Vagina (tissue), 2 donors: ENCODE measurements at regions not wholly inside any gene's neighbourhood (a gene's known extent, or its start where the extent isn't known, plus 50 kb on each side); places are given as distances from the start of the nearest gene placed in this dataset.

ENCODE experiments used
- DNase-seq, 2 donors: peaks; one replicate each; pipeline ENCODE4 v3.0.0-alpha.2; 2017; ENCODE audit errors: extremely low spot score in 2 of 2
- H3K27ac ChIP-seq: fragments of 200-600 bp; sonication (generic); one replicate; pipeline ENCODE4 v1.5.1; 2019
- H3K27me3 ChIP-seq: fragments of 200-600 bp; sonication (generic); one replicate; pipeline ENCODE4 v1.5.1; 2019
- H3K36me3 ChIP-seq, 2 donors: fragments of 200-600 bp; sonication (generic); one replicate each; pipeline ENCODE4 v1.5.1; 2017 to 2019
- H3K4me1 ChIP-seq: fragments of 200-600 bp; sonication (generic); one replicate; pipeline ENCODE4 v1.5.1; 2019
- H3K4me3 ChIP-seq, 2 donors: fragments of 200-600 bp; sonication (generic); 1 replicate in 1 of 2; 2 replicates in 1 of 2; pipeline ENCODE4 v1.5.1; 2016 to 2019
- H3K9me3 ChIP-seq: fragments of 200-600 bp; sonication (generic); one replicate; pipeline ENCODE4 v1.5.1; 2019
- POLR2A ChIP-seq, 2 donors: fragments of 450-650 bp; IDR thresholded peaks; one replicate each; pipeline ENCODE4 v1.6.1; 2017; ENCODE audit warnings: antibody characterized with exemption in 2 of 2, mild to moderate bottlenecking in 2 of 2, moderate library complexity in 2 of 2
- POLR2AphosphoS5 ChIP-seq, 2 donors: sonication (generic); formaldehyde crosslinking; IDR thresholded peaks; one replicate each; pipeline ENCODE4 v1.9.0; 2017; ENCODE audit warnings: antibody characterized with exemption in 2 of 2, mild to moderate bottlenecking in 2 of 2, low read depth in 1 of 2; ENCODE audit not compliant: insufficient read depth in 1 of 2
- intact Hi-C: fragments of 100-400 bp; cut with DNase I; formaldehyde crosslinking; loops from one replicate; pipeline ENCODE4 v1.15.1; 2023
- TF ChIP-seq, protein P1 (sequence below), 3 experiments: fragments of 450-650 bp in 2 of 3; fragments of 200-600 bp in 1 of 3; sonication (generic) in 1 of 3; IDR thresholded peaks; one replicate each; pipeline ENCODE4 v1.5.1; 2017 to 2019; ENCODE audit warnings: antibody characterized with exemption in 3 of 3, mild to moderate bottlenecking in 2 of 3, moderate library complexity in 2 of 3

DNA sequence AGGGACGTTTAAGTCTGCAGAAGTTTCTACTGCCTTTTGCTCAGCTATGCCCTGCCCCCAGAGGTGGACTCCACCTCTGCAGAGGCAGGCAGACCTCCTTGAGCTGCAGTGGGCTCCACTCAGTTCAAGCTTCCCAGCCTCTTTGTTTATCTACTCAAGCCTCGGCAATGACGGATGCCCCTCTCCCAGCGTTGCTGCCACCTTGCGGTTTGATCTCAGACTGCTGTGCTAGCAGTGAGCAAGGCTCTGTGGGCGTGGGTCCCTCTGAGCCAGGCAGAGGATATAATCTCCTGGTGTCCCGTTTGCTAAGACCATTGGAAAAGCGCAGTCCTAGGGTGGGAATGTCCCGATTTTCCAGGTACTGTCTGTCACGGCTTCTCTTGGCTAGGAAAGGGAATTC, 2188.5 kb upstream of the WWC1 start:
- H3K27me3 ChIP-seq, result no peaks in the 10 kb centered on the region
- TF ChIP-seq, protein P1, sequence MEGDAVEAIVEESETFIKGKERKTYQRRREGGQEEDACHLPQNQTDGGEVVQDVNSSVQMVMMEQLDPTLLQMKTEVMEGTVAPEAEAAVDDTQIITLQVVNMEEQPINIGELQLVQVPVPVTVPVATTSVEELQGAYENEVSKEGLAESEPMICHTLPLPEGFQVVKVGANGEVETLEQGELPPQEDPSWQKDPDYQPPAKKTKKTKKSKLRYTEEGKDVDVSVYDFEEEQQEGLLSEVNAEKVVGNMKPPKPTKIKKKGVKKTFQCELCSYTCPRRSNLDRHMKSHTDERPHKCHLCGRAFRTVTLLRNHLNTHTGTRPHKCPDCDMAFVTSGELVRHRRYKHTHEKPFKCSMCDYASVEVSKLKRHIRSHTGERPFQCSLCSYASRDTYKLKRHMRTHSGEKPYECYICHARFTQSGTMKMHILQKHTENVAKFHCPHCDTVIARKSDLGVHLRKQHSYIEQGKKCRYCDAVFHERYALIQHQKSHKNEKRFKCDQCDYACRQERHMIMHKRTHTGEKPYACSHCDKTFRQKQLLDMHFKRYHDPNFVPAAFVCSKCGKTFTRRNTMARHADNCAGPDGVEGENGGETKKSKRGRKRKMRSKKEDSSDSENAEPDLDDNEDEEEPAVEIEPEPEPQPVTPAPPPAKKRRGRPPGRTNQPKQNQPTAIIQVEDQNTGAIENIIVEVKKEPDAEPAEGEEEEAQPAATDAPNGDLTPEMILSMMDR (IDR thresholded peaks at IDR 0.05), result no peak
- TF ChIP-seq POLR2A (IDR thresholded peaks at IDR 0.05) (no peak), POLR2AphosphoS5 (IDR thresholded peaks at IDR 0.05; ENCODE audit: insufficient read depth in 1 of 2, low read depth in 1 of 2) (no peak)
- H3K9me3 ChIP-seq, result no peaks in the 10 kb centered on the region
- no peak overlapping the region for H3K27ac ChIP-seq
- no peak for DNase-seq
- H3K36me3 ChIP-seq, result no peaks in the 10 kb centered on the region
- H3K4me3 ChIP-seq, result no peak overlapping the region
- intact Hi-C loops, result no loop called here
- H3K4me1 ChIP-seq, result no peaks in the 10 kb centered on the region

DNA sequence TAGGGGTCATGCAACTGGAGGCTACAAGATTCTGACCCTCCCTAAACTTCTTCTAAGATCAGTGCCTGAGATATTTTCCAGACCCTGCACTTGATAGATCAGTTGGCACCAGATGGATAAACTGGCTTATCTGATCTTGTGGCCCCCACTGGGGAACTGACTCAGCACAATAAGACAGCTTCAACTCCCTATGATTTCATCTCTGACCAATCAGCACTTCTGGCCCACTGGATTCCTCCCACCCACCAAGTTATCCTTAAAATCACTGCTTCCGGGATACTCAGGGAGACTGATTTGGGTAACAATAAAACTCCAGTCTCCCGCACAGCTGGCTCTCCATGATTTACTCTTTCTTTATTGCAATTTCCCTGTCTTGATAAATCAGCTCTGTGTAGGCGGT, 2180.4 kb upstream of the WWC1 start:
- Histone ChIP-seq H3K4me3 (no peak overlapping the region), H3K9me3 (no peaks in the 10 kb centered on the region), H3K27ac (no peak overlapping the region), H3K36me3 (no peaks in the 10 kb centered on the region), H3K4me1 (no peaks in the 10 kb centered on the region), H3K27me3 (no peaks in the 10 kb centered on the region)
- no peak for DNase-seq
- TF ChIP-seq POLR2A (IDR thresholded peaks at IDR 0.05) (no peak), POLR2AphosphoS5 (IDR thresholded peaks at IDR 0.05; ENCODE audit: insufficient read depth in 1 of 2, low read depth in 1 of 2) (no peak)
- TF ChIP-seq, protein P1 (IDR thresholded peaks at IDR 0.05), result no peak
- intact Hi-C loops, result no loop called here

DNA sequence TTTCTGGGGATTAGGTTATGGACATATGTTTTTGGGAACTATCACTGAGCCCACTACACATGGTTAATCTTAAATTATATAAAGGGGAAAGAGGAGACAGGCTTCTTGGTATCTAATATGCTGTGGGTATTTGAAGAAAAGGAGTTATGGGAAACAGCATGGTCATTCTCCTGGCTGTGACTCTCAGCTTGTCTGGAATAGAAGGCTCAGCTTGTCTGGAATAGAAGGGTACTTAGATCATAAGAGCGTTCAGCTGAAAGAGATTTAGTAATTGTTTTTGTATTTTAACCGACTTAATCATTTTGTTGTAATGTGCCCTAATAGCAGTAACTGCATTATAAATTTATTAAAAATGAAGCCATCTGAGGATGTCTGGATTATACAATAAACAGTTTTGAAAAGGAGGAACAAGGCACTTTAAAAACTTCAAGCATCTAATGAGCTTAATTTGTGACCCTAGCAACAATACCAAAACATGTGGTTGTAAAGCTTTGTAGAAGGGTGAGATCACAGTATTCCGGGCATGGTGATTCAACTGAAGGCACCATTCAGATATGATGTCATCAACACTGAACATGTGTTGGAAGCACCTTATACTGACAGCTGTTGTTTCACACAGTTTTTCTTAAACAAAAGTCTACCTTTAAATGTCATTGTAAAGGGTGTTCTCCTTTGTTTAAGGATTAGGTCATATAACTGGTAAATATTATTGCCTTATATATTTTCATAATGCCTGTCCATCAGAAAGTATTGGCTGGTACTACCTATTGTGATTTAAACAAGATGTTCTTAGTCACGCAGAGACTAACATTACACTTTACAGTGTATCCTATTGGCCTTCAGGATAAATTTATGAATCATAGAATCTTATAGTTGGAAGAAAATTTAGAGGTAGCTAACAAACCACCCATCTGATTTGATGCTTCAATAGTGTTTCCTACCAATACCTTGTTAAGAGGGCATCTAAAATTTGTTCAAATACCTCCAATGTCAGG, 2174.1 kb upstream of the WWC1 start:
- no peak overlapping the region for H3K4me3 ChIP-seq
- no peak for TF ChIP-seq POLR2AphosphoS5 (IDR thresholded peaks at IDR 0.05; ENCODE audit: insufficient read depth in 1 of 2, low read depth in 1 of 2)
- no peak for TF ChIP-seq POLR2A (IDR thresholded peaks at IDR 0.05)
- TF ChIP-seq, protein P1 (IDR thresholded peaks at IDR 0.05), result no peak
- intact Hi-C loops, result loop anchor here (5.0 kb wide), 1 partner anchor 500 kb away; no protein-coding TSS in a partner anchor
- no peak for DNase-seq
- H3K27me3 ChIP-seq, result no peaks in the 10 kb centered on the region
- no peak overlapping the region for H3K27ac ChIP-seq
- no peaks in the 10 kb centered on the region for H3K4me1 ChIP-seq
- H3K36me3 ChIP-seq, result no peaks in the 10 kb centered on the region
- H3K9me3 ChIP-seq, result no peaks in the 10 kb centered on the region

DNA sequence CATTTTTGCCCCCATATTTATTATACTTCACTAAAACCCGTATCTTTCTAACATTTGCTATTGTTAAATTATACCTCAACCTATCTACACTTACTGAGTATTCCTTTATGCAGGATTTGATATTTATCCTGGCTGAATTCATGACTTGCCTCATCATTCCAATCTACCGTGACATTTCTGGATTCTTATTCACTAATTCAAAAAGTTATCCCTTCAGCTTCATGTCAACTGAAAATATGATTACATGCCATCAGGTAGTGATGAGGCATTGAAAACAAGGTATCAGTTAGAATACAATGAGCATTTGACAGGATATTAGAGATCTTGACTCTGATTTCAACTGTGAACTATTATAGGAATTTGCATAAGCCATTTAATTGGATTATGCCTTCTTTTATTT, 2171.9 kb upstream of the WWC1 start:
- Histone ChIP-seq H3K36me3 (no peaks in the 10 kb centered on the region), H3K4me3 (no peak overlapping the region), H3K27me3 (no peaks in the 10 kb centered on the region), H3K9me3 (no peaks in the 10 kb centered on the region), H3K4me1 (no peaks in the 10 kb centered on the region), H3K27ac (no peak overlapping the region)
- intact Hi-C loops, result loop anchor here (5.0 kb wide), 1 partner anchor 498 kb away; no protein-coding TSS in a partner anchor
- no peak for TF ChIP-seq POLR2A (IDR thresholded peaks at IDR 0.05)
- TF ChIP-seq, protein P1 (IDR thresholded peaks at IDR 0.05), result no peak
- no peak for TF ChIP-seq POLR2AphosphoS5 (IDR thresholded peaks at IDR 0.05; ENCODE audit: insufficient read depth in 1 of 2, low read depth in 1 of 2)
- DNase-seq, result no peak

DNA sequence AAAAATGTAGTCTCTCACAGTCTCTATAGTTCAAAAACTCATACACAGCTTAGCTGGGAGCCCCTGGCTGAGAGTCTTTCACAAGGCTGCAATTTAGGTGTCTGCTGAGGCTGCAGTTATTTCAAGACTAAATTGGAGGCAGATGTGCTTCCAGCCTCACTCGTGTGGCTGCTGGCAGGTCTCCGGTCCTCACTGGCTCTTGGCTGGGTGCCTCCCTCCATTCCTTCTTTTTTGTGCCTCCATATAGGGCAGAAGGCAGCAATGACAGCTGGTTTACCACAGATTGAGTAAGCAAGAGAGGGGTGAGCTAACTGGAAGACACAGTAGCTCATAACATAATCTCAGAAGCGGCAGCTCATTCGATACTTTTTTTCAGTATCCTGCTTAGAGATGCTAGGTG, 2167.7 kb upstream of the WWC1 start:
- no peak for DNase-seq
- intact Hi-C loops, result no loop called here
- Histone ChIP-seq H3K27me3 (no peaks in the 10 kb centered on the region), H3K9me3 (no peaks in the 10 kb centered on the region), H3K36me3 (no peaks in the 10 kb centered on the region), H3K27ac (no peak overlapping the region), H3K4me1 (no peaks in the 10 kb centered on the region), H3K4me3 (no peak overlapping the region)
- TF ChIP-seq POLR2A (IDR thresholded peaks at IDR 0.05) (no peak), POLR2AphosphoS5 (IDR thresholded peaks at IDR 0.05; ENCODE audit: insufficient read depth in 1 of 2, low read depth in 1 of 2) (no peak)
- TF ChIP-seq, protein P1 (IDR thresholded peaks at IDR 0.05), result no peak
